ENCODE measurements at regions not wholly inside any gene's neighbourhood (a gene's known extent, or its start where the extent isn't known, plus 50 kb on each side); places are given as distances from the start of the nearest gene placed in this dataset.
"Not testable (repeated sequence)": the region's sequence is repeated elsewhere in the genome, so short reads cannot be mapped to it uniquely, and the experiment has no call there.

- no peak for DNase-seq
Observed at GRCh38 chr14:88929656-88930436, 105.4 kb downstream of the TTC8 start.

- DNase-seq: no peak
Observed at GRCh38 chr14:88931321-88932110, 107.1 kb downstream of the TTC8 start.

GRCh38 chr14:88933191-88933590, 108.7 kb downstream of the TTC8 start:
- DNase-seq: no peak

- DNase-seq: no peak
Observed at GRCh38 chr14:88934351-88934806, 109.9 kb downstream of the TTC8 start.

- DNase-seq: no peak
Observed at GRCh38 chr14:88935083-88935482, 110.6 kb downstream of the TTC8 start.

GRCh38 chr14:88937706-88938105, 113.3 kb downstream of the TTC8 start:
- no peak for DNase-seq

- DNase-seq: no peak
Observed at GRCh38 chr14:88940671-88941070, 116.2 kb downstream of the TTC8 start.

GRCh38 chr14:88941414-88941813, 117.0 kb downstream of the TTC8 start:
- DNase-seq: no peak

GRCh38 chr14:88947646-88948598, 123.5 kb downstream of the TTC8 start:
- DNase-seq: no peak

- no peak for DNase-seq
Observed at GRCh38 chr14:88950069-88950468, 125.6 kb downstream of the TTC8 start.

GRCh38 chr14:88951370-88951769, 126.9 kb downstream of the TTC8 start:
- DNase-seq: no peak

- DNase-seq: no peak
Observed at GRCh38 chr14:88952901-88953300, 128.4 kb downstream of the TTC8 start.

- DNase-seq: no peak
Observed at GRCh38 chr14:88955455-88955854, 131.0 kb downstream of the TTC8 start.

GRCh38 chr14:88960496-88960895, 136.0 kb downstream of the TTC8 start:
- DNase-seq: no peak

GRCh38 chr14:88961214-88961613, 136.8 kb downstream of the TTC8 start:
- no peak for DNase-seq

- no peak for DNase-seq
Observed at GRCh38 chr14:88962356-88962755, 137.9 kb downstream of the TTC8 start.

- no peak for DNase-seq
Observed at GRCh38 chr14:88967299-88967698, 142.8 kb downstream of the TTC8 start.

GRCh38 chr14:88975043-88975830, 150.8 kb downstream of the TTC8 start:
- DNase-seq: no peak

GRCh38 chr14:88975926-88976325, 151.5 kb downstream of the TTC8 start:
- DNase-seq: no peak

GRCh38 chr14:88980907-88981306, 156.5 kb downstream of the TTC8 start:
- DNase-seq: not testable (repeated sequence)

- no peak for DNase-seq
Observed at GRCh38 chr14:88981948-88982347, 157.5 kb downstream of the TTC8 start.

GRCh38 chr14:88983755-88984154, 159.3 kb downstream of the TTC8 start:
- DNase-seq: no peak

Measured in activated CD8-positive, alpha-beta memory T cell treated with anti-CD3 and anti-CD28 coated beads, Interleukin-2, amount 50 U/mL, for 48 hours (primary cell).